Panc1 (cell line): ENCODE measurements at regions not wholly inside any gene's neighbourhood (a gene's known extent, or its start where the extent isn't known, plus 50 kb on each side); places are given as distances from the start of the nearest gene placed in this dataset.

Experiments used
- ATAC-seq: fragments of 200-7000 bp; cut with Tn5 transposase; 2 replicates; pipeline ENCODE4 v1.9.1; 2020; ENCODE audit warnings: mild to moderate bottlenecking, moderate library complexity
- BruUV-seq: library from RNA; stranded (reverse); fragments of 400-500 nt; replicated peaks from 2 replicates; lab custom pipeline; 2021; lab: Mats Ljungman, UMichigan
- CTCF ChIA-PET: fragments of 300-600 bp; sonication (Branson Sonifier 250); formaldehyde crosslinking; loops from one replicate; lab custom pipeline; 2022; ENCODE audit warnings: antibody characterized with exemption; lab: Charles Lee
- POLR2A ChIA-PET: fragments of 300-600 bp; sonication (Branson Sonifier 250); formaldehyde crosslinking; loops from one replicate; lab custom pipeline; 2022; ENCODE audit warnings: antibody characterized with exemption; lab: Charles Lee
- DNase-seq: peaks from one replicate; pipeline ENCODE4 v3.0.0-alpha.2; 2010; ENCODE audit warnings: low read depth, low spot score
- H3K27ac ChIP-seq: 2 replicates; pipeline ENCODE4 v1.5.1; 2011; ENCODE audit warnings: mild to moderate bottlenecking, low read length, inconsistent platforms
- H3K27me3 ChIP-seq: fragments of 200-500 bp; sonication (Bioruptor generic); 2 replicates; pipeline ENCODE4 v1.6.0; 2014; ENCODE audit warnings: low read length, inconsistent platforms; ENCODE audit not compliant: control insufficient read depth, insufficient read depth
- H3K36me3 ChIP-seq: fragments of 200-500 bp; sonication (Bioruptor generic); 2 replicates; pipeline ENCODE4 v1.5.1; 2014; ENCODE audit warnings: inconsistent platforms, mild to moderate bottlenecking, low read length, moderate library complexity; ENCODE audit not compliant: control insufficient read depth, insufficient read depth
- H3K4me1 ChIP-seq: 2 replicates; pipeline ENCODE4 v1.5.1; 2011; ENCODE audit warnings: inconsistent platforms, mild to moderate bottlenecking, low read length, moderate library complexity; ENCODE audit not compliant: control insufficient read depth, insufficient read depth
- H3K4me3 ChIP-seq, 2 experiments: 2 replicates each; pipeline ENCODE4 v1.5.1; 2011 to 2012; ENCODE audit warnings: low read depth in 2 of 2, low read length in 2 of 2, mild to moderate bottlenecking in 2 of 2, inconsistent platforms in 1 of 2, moderate library complexity in 1 of 2
- H3K9me3 ChIP-seq: fragments of 200-500 bp; sonication (Bioruptor generic); 2 replicates; pipeline ENCODE4 v1.5.1; 2014; ENCODE audit warnings: low read depth, mild to moderate bottlenecking, inconsistent platforms, low read length, moderate library complexity; ENCODE audit not compliant: control insufficient read depth, insufficient read depth
- CTCF ChIP-seq: fragments of 450-650 bp; IDR thresholded peaks from 2 replicates; pipeline ENCODE4 v1.5.1; 2017; ENCODE audit warnings: mild to moderate bottlenecking
- POLR2AphosphoS5 ChIP-seq: IDR thresholded peaks from 2 replicates; pipeline ENCODE4 v1.6.1; 2012; ENCODE audit warnings: mild to moderate bottlenecking, low read depth, low read length, moderate library complexity
- REST ChIP-seq, 2 experiments: IDR thresholded peaks; 2 replicates each; pipeline ENCODE4 v1.6.1; 2011 to 2012; ENCODE audit warnings: low read depth in 2 of 2, control low read depth in 1 of 2, low read length in 1 of 2, mild to moderate bottlenecking in 1 of 2, moderate library complexity in 1 of 2; ENCODE audit not compliant: insufficient read depth in 1 of 2
- SIN3A ChIP-seq: IDR thresholded peaks from 2 replicates; pipeline ENCODE4 v1.6.1; 2012; ENCODE audit warnings: low read depth, mild to moderate bottlenecking, low read length, moderate library complexity, borderline replicate concordance; ENCODE audit not compliant: insufficient read depth
- TCF7L2 ChIP-seq: IDR thresholded peaks from 2 replicates; pipeline ENCODE4 v1.6.1; 2011; ENCODE audit warnings: mild to moderate bottlenecking, low read depth, low read length, inconsistent platforms
- in situ Hi-C: cut with HindIII; loops from 2 replicates; pipeline ENCODE4 v1.10.0; 2016; ENCODE audit warnings: low sequenced_read_pairs, low pct_unique_long_range_greater_than_20kb
- intact Hi-C: fragments of 100-400 bp; cut with micrococcal nuclease; formaldehyde crosslinking; loops from one replicate; pipeline ENCODE4 v1.10.0; 2022; ENCODE audit not compliant: unreplicated experiment

GRCh38 chr18:78113940-78114251 is 864.2 kb downstream of the GALR1 start:
- H3K4me3 ChIP-seq, result no peak overlapping the region
- H3K36me3 ChIP-seq, result no peaks in the 10 kb centered on the region
- H3K27ac ChIP-seq, result no peak overlapping the region
- no peaks in the 10 kb centered on the region for H3K27me3 ChIP-seq
- intact Hi-C loops, result no loop called here
- H3K9me3 ChIP-seq, result no peaks in the 10 kb centered on the region
- ChIA-PET POLR2A (no interaction called here), CTCF (no interaction called here)
- no peak for DNase-seq
- H3K4me1 ChIP-seq, result no peaks in the 10 kb centered on the region
- no peak for TF ChIP-seq REST (IDR thresholded peaks at IDR 0.05; ENCODE audit: insufficient read depth in 1 of 2, low read depth in 2 of 2, low read length in 1 of 2)
- no peak for TF ChIP-seq CTCF
- TF ChIP-seq POLR2AphosphoS5, result no peak
- no peak for TF ChIP-seq TCF7L2
- TF ChIP-seq SIN3A, result no peak
- no TSS peak for BruUV-seq
- in situ Hi-C loops, result no loop called here
- ATAC-seq, result no peak

GRCh38 chr18:78115896-78116561 is 863.6 kb upstream of the SALL3 start:
- POLR2A ChIA-PET, result no interaction called here
- DNase-seq (no peak), ATAC-seq (no peak)
- CTCF ChIA-PET, result no interaction called here
- Histone ChIP-seq H3K4me1 (no peaks in the 10 kb centered on the region), H3K27me3 (no peaks in the 10 kb centered on the region), H3K9me3 (no peaks in the 10 kb centered on the region), H3K27ac (no peak overlapping the region), H3K36me3 (no peaks in the 10 kb centered on the region), H3K4me3 (no peak overlapping the region)
- in situ Hi-C loops (no loop called here), intact Hi-C loops (no loop called here)
- TF ChIP-seq TCF7L2, result no peak
- TF ChIP-seq SIN3A, result no peak
- TF ChIP-seq REST (IDR thresholded peaks at IDR 0.05; ENCODE audit: insufficient read depth in 1 of 2, low read depth in 2 of 2, low read length in 1 of 2), result no peak
- no peak for TF ChIP-seq CTCF
- TF ChIP-seq POLR2AphosphoS5, result no peak
- no TSS peak for BruUV-seq
